ENCODE measurements at regions not wholly inside any gene's neighbourhood (a gene's known extent, or its start where the extent isn't known, plus 50 kb on each side); places are given as distances from the start of the nearest gene placed in this dataset.

- in situ Hi-C loops (cut with MboI) (no loop called here), intact Hi-C loops (cut with micrococcal nuclease; ENCODE audit: unreplicated experiment) (loop anchor here (10.0 kb wide), 2 partner anchors 219 to 351 kb away; partner anchors contain the start of gene B3GALT2)
- DNase-seq (ENCODE audit: low read depth, low spot score) (no peak), FAIRE-seq (no peak), ATAC-seq (no peak)
- no peak overlapping the region for H2AFZ ChIP-seq (ENCODE audit: control insufficient read depth, low read depth, low read length)
- no peak overlapping the region for H3K9ac ChIP-seq (ENCODE audit: control insufficient read depth, insufficient read depth, low read length)
- RAD21 ChIA-PET (ENCODE audit: unreplicated experiment), result no interaction called here
- SMC1A ChIA-PET (ENCODE audit: uncharacterized antibody, unreplicated experiment), result no interaction called here
- H3K4me1 ChIP-seq (ENCODE audit: control insufficient read depth, insufficient read depth, low read length), result no peaks in the 10 kb centered on the region
- 27% methylated on average over 2 of the region's 2 CpGs for WGBS (ENCODE audit: insufficient coverage, insufficient replicate concordance, low lambda C conversion rate, missing lambda C conversion rate)
- POLR2A ChIA-PET, result no interaction called here
- no peak overlapping the region for H3K27ac ChIP-seq (ENCODE audit: control insufficient read depth, insufficient read depth)
- no TSS peak for BruUV-seq (replicated peaks)
- no peaks in the 10 kb centered on the region for H3K36me3 ChIP-seq (ENCODE audit: control insufficient read depth in 2 of 2, insufficient read depth in 2 of 2, low read length in 1 of 2)
- H3K4me2 ChIP-seq (ENCODE audit: control insufficient read depth, insufficient read depth), result no peak overlapping the region
- no peaks in the 10 kb centered on the region for H3K79me2 ChIP-seq (ENCODE audit: control insufficient read depth, insufficient read depth, low read length)
- no peaks in the 10 kb centered on the region for H3K27me3 ChIP-seq (replicated peaks in 1 of 2; ENCODE audit: control insufficient read depth in 2 of 2, insufficient read depth in 2 of 2, low read length in 1 of 2)
- H4K20me1 ChIP-seq (ENCODE audit: control insufficient read depth, insufficient read depth), result no peaks in the 10 kb centered on the region
- H3K4me3 ChIP-seq, result no peak overlapping the region
- CTCF ChIA-PET, result no interaction called here
- H3K9me3 ChIP-seq (replicated peaks; ENCODE audit: control insufficient read depth, insufficient read depth, low read length), result no peaks in the 10 kb centered on the region
- TF ChIP-seq SMAD5 (IDR thresholded peaks at IDR 0.05; ENCODE audit: low read depth) (no peak), ZBTB11 (CRISPR knock-in tag; IDR thresholded peaks at IDR 0.05) (no peak), NFYB (IDR thresholded peaks at IDR 0.05; ENCODE audit: insufficient read depth, low read depth, low read length) (no peak), PRDM15 (CRISPR knock-in tag; IDR thresholded peaks at IDR 0.05) (no peak), REST (IDR thresholded peaks at IDR 0.05; ENCODE audit: low read depth, low read length) (no peak), RUNX3 (IDR thresholded peaks at IDR 0.05; ENCODE audit: low read length) (no peak), BRCA1 (IDR thresholded peaks at IDR 0.05; ENCODE audit: low read depth, low read length) (no peak), ZBTB40 (IDR thresholded peaks at IDR 0.05; ENCODE audit: borderline replicate concordance) (no peak), RAD21 (IDR thresholded peaks at IDR 0.05; ENCODE audit: insufficient read depth, low read depth, low read length) (no peak)
Observed at GRCh38 chr1:193404236-193404635, 217.8 kb upstream of the B3GALT2 start.
